ENCODE measurements at regions not wholly inside any gene's neighbourhood (a gene's known extent, or its start where the extent isn't known, plus 50 kb on each side); places are given as distances from the start of the nearest gene placed in this dataset.
"Not testable (repeated sequence)": the region's sequence is repeated elsewhere in the genome, so short reads cannot be mapped to it uniquely, and the experiment has no call there.

GRCh38 chr21:28018213-28018612 is 974.5 kb downstream of the LTN1 start:
- Histone ChIP-seq H3K4me1 (no peaks in the 10 kb centered on the region), H3K27ac (no peak overlapping the region), H3K9me3 (no peaks in the 10 kb centered on the region), H3K4me3 (no peak overlapping the region), H3K36me3 (no peaks in the 10 kb centered on the region), H3K27me3 (no peaks in the 10 kb centered on the region)
- no peak for TF ChIP-seq CTCF (IDR thresholded peaks at IDR 0.05)
- intact Hi-C loops (cut with DNase I) = no loop called here
- DNase-seq (ENCODE audit: low spot score in 2 of 2) = no peak

- Histone ChIP-seq H3K27ac (no peak overlapping the region), H3K9me3 (no peaks in the 10 kb centered on the region), H3K4me1 (no peaks in the 10 kb centered on the region), H3K36me3 (no peaks in the 10 kb centered on the region), H3K27me3 (no peaks in the 10 kb centered on the region), H3K4me3 (no peak overlapping the region)
- no peak for TF ChIP-seq CTCF (IDR thresholded peaks at IDR 0.05)
- intact Hi-C loops (cut with DNase I) = no loop called here
- no peak for DNase-seq (ENCODE audit: low spot score in 2 of 2)
These were observed 976.1 kb downstream of the LTN1 start for GRCh38 chr21:28016571-28016970.

- intact Hi-C loops (cut with DNase I); H3K27me3 ChIP-seq; H3K27ac ChIP-seq; DNase-seq (ENCODE audit: low spot score in 2 of 2); H3K4me1 ChIP-seq; H3K9me3 ChIP-seq; H3K4me3 ChIP-seq; H3K36me3 ChIP-seq: not testable (repeated sequence)
These were observed 979.6 kb downstream of the LTN1 start for GRCh38 chr21:28013123-28013522.

DNA sequence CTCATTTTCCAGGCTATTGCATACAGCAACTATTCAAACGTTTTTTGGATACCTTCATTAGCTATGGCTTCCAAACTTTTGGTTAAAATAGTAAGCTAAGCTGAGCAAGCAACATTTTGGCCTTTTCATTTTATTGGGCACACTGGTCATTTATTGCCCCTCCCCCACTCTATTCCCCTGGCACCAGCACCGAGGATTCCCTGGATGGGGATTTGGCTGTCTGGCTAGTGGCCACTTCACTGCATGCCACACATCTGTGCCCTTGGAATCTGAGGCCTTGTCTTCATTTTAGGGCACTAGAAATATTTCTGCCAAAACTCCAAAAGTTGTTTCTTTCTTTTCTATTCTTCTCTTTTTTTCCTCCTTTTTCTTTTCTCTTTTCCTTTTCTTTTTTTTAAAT is 980.7 kb downstream of the LTN1 start:
- DNase-seq (ENCODE audit: low spot score in 2 of 2); H3K27ac ChIP-seq; H3K9me3 ChIP-seq; H3K4me3 ChIP-seq; H3K4me1 ChIP-seq; intact Hi-C loops (cut with DNase I); H3K27me3 ChIP-seq; H3K36me3 ChIP-seq: not testable (repeated sequence)

GRCh38 chr21:28008245-28008644 is 984.4 kb downstream of the LTN1 start:
- DNase-seq (ENCODE audit: low spot score in 2 of 2); H3K9me3 ChIP-seq; intact Hi-C loops (cut with DNase I): not testable (repeated sequence)

DNA sequence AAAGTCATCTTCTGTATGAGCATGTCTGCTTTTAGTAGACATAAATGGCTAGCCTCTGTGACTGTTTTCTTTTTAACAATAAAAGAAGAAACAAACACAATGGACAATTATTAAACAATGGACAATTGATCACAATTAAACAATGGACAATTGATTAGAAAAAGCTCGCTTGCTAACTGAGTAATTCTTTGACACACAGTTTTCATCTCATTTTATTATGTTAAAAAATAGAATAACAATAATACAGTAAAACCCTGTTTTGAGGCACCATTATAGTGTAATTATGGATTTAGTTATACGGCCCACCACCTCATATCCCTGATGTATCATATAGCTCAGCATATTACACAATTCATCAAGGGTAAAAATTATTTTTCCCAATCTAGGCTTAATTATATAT is 989.0 kb downstream of the LTN1 start:
- DNase-seq (ENCODE audit: low spot score in 2 of 2); H3K9me3 ChIP-seq; H3K4me3 ChIP-seq; H3K4me1 ChIP-seq; H3K27ac ChIP-seq; intact Hi-C loops (cut with DNase I); H3K27me3 ChIP-seq; H3K36me3 ChIP-seq: not testable (repeated sequence)

More at GRCh38 chr21:28008245-28008644, 984.4 kb downstream of the LTN1 start:
- H3K4me3 ChIP-seq, H3K27ac ChIP-seq, H3K4me1 ChIP-seq, H3K27me3 ChIP-seq, H3K36me3 ChIP-seq: not testable (repeated sequence)

DNA sequence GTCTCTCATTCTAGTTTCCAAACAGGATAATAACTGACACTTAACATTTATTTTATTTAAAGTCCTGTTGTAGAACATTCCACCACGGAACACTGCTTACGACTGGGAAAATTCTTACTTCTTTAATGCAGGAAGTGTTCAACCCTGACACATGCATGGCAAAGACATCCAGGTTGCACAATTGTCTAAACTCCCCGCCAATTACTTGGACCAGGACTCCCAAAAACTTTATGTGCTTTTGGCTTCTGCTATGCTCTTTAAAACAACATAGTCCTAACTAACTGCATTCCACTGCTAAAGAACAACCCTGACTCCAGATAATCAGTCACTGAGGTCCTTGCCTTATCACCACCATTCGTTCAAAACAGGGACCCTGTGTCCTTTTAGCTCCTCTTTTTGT is 995.8 kb downstream of the LTN1 start:
- H3K4me3 ChIP-seq; H3K27me3 ChIP-seq; H3K9me3 ChIP-seq; H3K4me1 ChIP-seq; DNase-seq (ENCODE audit: low spot score in 2 of 2); H3K36me3 ChIP-seq; H3K27ac ChIP-seq; intact Hi-C loops (cut with DNase I): not testable (repeated sequence)

DNA sequence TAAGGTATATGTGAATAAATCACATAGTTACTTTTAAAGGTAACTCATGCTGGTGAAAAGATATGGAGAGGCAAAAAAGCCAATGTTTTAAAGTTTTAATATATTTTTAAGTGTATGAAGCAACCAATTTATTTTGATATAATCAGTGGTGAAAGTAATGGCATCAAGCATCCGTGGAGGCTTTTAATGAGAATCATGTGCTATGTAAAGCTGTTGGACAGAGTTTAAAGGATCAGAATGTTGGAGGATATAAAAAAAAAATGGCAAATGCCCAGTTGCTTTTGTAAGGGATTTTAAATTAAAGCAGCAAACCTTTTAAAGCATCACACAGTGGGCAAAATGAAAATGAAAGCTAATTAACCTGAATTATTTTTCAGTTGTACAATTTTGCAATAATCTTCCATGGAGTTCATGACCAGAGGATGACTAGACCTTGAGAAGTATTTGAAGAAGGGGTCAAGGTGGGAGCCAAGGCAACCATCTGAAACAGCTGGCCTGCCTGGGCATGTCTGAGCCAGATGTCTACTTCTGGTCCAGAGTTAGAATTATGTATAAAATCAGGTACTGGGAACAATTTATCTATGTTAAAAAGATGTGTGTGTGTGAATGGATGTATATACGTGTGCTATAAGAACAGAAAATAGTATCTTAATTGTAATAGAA is 1007.9 kb downstream of the LTN1 start:
- H3K36me3 ChIP-seq; H3K27ac ChIP-seq; intact Hi-C loops (cut with DNase I); DNase-seq (ENCODE audit: low spot score in 2 of 2); H3K4me1 ChIP-seq; H3K27me3 ChIP-seq; H3K4me3 ChIP-seq; H3K9me3 ChIP-seq: not testable (repeated sequence)

DNA sequence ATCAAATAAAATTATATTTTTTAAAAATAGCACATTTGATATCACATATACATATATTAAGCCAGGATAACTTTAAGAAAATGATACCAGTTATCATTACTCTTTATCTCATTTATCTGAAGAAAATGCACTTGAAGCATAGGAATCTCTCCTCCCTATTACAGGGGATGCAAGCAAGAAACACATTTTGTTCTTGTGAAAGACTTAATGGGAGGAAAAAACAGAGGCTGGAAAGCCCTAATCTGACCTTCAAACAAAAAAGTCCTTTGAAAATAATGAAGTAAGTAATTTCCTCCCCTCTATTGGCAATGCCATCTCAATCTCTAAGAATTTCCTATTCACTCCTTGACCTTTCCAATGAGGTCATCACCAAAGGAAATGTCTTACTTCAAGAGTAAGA is 1012.6 kb upstream of the ADAMTS5 start:
- intact Hi-C loops (cut with DNase I); H3K36me3 ChIP-seq; H3K4me3 ChIP-seq; H3K27me3 ChIP-seq; H3K4me1 ChIP-seq; H3K27ac ChIP-seq; H3K9me3 ChIP-seq; DNase-seq (ENCODE audit: low spot score in 2 of 2): not testable (repeated sequence)
